ENCODE measurements at regions not wholly inside any gene's neighbourhood (a gene's known extent, or its start where the extent isn't known, plus 50 kb on each side); places are given as distances from the start of the nearest gene placed in this dataset.

DNA sequence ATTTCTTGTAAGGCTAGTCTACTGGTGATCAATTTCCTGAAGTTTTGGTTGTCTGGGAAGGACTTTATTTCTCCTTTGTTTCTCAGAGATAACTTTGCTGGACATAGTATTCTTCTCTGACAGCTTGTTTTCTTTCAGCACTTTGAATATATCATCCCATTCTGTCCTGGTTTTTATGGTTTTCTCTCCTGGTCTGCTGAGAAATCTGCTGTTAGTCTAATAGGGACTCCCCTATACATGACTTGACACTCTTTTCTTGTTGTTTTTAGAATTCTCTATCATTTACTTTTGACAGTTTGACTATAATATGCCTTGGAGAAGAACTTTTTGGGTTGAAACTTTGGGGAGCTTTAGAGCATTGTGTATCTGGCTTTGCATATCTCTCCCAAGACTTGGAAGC lies 112.5 kb downstream of the PRL start:
- TF ChIP-seq, protein P1, sequence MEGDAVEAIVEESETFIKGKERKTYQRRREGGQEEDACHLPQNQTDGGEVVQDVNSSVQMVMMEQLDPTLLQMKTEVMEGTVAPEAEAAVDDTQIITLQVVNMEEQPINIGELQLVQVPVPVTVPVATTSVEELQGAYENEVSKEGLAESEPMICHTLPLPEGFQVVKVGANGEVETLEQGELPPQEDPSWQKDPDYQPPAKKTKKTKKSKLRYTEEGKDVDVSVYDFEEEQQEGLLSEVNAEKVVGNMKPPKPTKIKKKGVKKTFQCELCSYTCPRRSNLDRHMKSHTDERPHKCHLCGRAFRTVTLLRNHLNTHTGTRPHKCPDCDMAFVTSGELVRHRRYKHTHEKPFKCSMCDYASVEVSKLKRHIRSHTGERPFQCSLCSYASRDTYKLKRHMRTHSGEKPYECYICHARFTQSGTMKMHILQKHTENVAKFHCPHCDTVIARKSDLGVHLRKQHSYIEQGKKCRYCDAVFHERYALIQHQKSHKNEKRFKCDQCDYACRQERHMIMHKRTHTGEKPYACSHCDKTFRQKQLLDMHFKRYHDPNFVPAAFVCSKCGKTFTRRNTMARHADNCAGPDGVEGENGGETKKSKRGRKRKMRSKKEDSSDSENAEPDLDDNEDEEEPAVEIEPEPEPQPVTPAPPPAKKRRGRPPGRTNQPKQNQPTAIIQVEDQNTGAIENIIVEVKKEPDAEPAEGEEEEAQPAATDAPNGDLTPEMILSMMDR (IDR thresholded peaks at IDR 0.05) = no peak
- TF ChIP-seq POLR2AphosphoS5 (IDR thresholded peaks at IDR 0.05) = no peak
- no peak for TF ChIP-seq POLR2A (IDR thresholded peaks at IDR 0.05; ENCODE audit: low read depth)
- TF ChIP-seq EP300 (IDR thresholded peaks at IDR 0.05) = no peak

Data from esophagus muscularis mucosa (tissue), 4 donors.